ENCODE measurements at regions not wholly inside any gene's neighbourhood (a gene's known extent, or its start where the extent isn't known, plus 50 kb on each side); places are given as distances from the start of the nearest gene placed in this dataset.
"Not testable (repeated sequence)": the region's sequence is repeated elsewhere in the genome, so short reads cannot be mapped to it uniquely, and the experiment has no call there.

GRCh38 chr12:14075797-14076393 lies 94.5 kb upstream of the GRIN2B start:
- Histone ChIP-seq H3K4me1 (no peaks in the 10 kb centered on the region), H3K36me3 (no peaks in the 10 kb centered on the region), H3K4me3 (replicated peaks in 1 of 3) (no peak overlapping the region), H3K9me3 (no peaks in the 10 kb centered on the region), H3K27me3 (no peaks in the 10 kb centered on the region), H3K27ac (no peak overlapping the region)
- intact Hi-C loops (cut with DNase I) = no loop called here
- no peak for TF ChIP-seq POLR2A (IDR thresholded peaks at IDR 0.05)
- no peak for DNase-seq
- WGBS, 2 donors = 48 to 95% methylated on average over 2 of the region's 2 CpGs

DNA sequence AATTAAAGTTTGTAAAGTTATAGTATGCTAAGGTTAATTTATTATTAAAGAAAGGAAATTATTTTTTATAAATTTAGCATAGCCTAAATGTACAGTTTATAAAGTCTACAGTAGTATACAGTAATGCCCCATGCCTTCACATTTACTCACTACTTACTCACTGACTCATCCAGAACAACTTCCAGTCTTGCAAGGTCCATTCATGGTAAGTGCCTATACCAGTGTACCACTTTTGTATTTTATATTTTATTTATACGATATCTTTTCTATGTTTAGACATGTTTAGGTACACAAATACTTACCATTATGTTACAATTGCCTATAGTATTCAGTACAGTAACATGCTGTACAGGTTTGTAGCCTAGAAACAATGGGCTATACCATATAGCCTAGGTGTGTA lies 95.1 kb upstream of the GRIN2B start:
- DNase-seq = no peak
- no peak overlapping the region for H3K27ac ChIP-seq
- intact Hi-C loops (cut with DNase I) = no loop called here
- H3K4me1 ChIP-seq = no peaks in the 10 kb centered on the region
- 91 to 92% methylated on average over 1 of the region's 1 CpG for WGBS, 2 donors
- H3K36me3 ChIP-seq = no peaks in the 10 kb centered on the region
- no peaks in the 10 kb centered on the region for H3K27me3 ChIP-seq
- TF ChIP-seq CTCF (IDR thresholded peaks at IDR 0.05) (no peak), POLR2A (IDR thresholded peaks at IDR 0.05) (no peak)
- H3K9me3 ChIP-seq = no peaks in the 10 kb centered on the region
- no peak overlapping the region for H3K4me3 ChIP-seq (replicated peaks in 1 of 3)

DNA sequence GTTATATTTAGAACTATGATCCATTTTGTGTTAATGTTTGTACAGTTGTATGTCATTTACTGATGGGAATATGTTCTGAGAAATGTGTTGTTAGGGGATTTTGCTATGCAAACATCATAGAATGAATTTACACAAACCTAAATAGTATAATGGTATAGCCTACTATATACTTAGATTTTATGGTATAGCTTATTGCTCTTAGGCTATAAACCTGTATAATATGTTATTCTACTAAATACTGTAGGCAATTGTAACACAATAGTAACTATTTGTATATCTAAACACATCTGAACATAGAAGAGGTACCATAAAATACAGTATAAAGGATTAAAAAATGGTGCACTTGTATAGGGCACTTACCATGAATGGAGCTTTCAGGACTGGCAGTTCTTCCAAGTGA lies 105.4 kb upstream of the GRIN2B start:
- H3K9me3 ChIP-seq = no peaks in the 10 kb centered on the region
- H3K27ac ChIP-seq = no peak overlapping the region
- no peaks in the 10 kb centered on the region for H3K36me3 ChIP-seq
- H3K4me1 ChIP-seq = no peaks in the 10 kb centered on the region
- H3K4me3 ChIP-seq (replicated peaks in 1 of 3) = no peak overlapping the region
- no peaks in the 10 kb centered on the region for H3K27me3 ChIP-seq
- intact Hi-C loops (cut with DNase I) = no loop called here
- no peak for TF ChIP-seq POLR2A (IDR thresholded peaks at IDR 0.05)
- DNase-seq = no peak

DNA sequence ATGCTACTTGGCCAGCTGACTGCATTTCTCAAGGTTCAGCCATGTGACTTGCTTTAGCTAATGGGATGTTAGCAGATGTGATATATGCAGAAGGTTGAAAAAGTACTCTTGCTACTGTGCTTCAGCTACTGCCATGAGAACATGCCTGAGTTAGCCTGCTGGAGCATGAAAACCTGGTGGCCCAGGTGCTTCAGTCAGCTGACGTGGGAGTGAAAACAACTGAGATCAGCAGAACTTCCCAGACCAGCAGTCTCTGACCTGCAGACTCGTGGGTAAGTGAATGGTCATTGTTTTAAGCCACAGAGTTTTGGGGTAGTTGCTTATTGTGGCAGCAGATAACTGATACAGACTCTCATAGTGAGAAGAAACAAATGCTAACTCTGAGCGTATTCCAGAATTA lies 118.6 kb upstream of the GRIN2B start:
- no peak for DNase-seq
- WGBS, 2 donors = 70 to 74% methylated on average over 3 of the region's 3 CpGs

GRCh38 chr12:14101556-14101955 lies 120.2 kb upstream of the GRIN2B start:
- H3K27ac ChIP-seq; H3K9me3 ChIP-seq; DNase-seq; H3K4me1 ChIP-seq; H3K36me3 ChIP-seq; H3K4me3 ChIP-seq (replicated peaks in 1 of 3); H3K27me3 ChIP-seq; intact Hi-C loops (cut with DNase I): not testable (repeated sequence)
- WGBS, 2 donors = 100% methylated on average over 1 of the region's 1 CpG; no CpG with 5 or more reads in 1 of the 2 donors

More for the DNA sequence above, 118.6 kb upstream of the GRIN2B start:
- H3K27me3 ChIP-seq = no peaks in the 10 kb centered on the region
- H3K9me3 ChIP-seq = no peaks in the 10 kb centered on the region
- H3K4me1 ChIP-seq = no peaks in the 10 kb centered on the region
- intact Hi-C loops (cut with DNase I) = no loop called here
- H3K4me3 ChIP-seq (replicated peaks in 1 of 3) = no peak overlapping the region
- no peaks in the 10 kb centered on the region for H3K36me3 ChIP-seq
- H3K27ac ChIP-seq = no peak overlapping the region
- TF ChIP-seq CTCF (IDR thresholded peaks at IDR 0.05) = no peak
- no peak for TF ChIP-seq POLR2A (IDR thresholded peaks at IDR 0.05)

GRCh38 chr12:14111230-14111865 lies 129.9 kb upstream of the GRIN2B start:
- WGBS, 2 donors = 27 to 32% methylated on average over 8 to 9 of the region's 9 CpGs
- no peaks in the 10 kb centered on the region for H3K27me3 ChIP-seq
- no peaks in the 10 kb centered on the region for H3K9me3 ChIP-seq
- H3K36me3 ChIP-seq = no peaks in the 10 kb centered on the region
- H3K27ac ChIP-seq = no peak overlapping the region
- TF ChIP-seq POLR2A (IDR thresholded peaks at IDR 0.05) (no peak), CTCF (IDR thresholded peaks at IDR 0.05) (no peak)
- no peaks in the 10 kb centered on the region for H3K4me1 ChIP-seq
- no peak for DNase-seq
- H3K4me3 ChIP-seq (replicated peaks in 1 of 3) = no peak overlapping the region
- intact Hi-C loops (cut with DNase I) = no loop called here

All from thyroid gland (tissue), 4 donors.